Tibial artery (tissue), 4 donors: ENCODE measurements at regions not wholly inside any gene's neighbourhood (a gene's known extent, or its start where the extent isn't known, plus 50 kb on each side); places are given as distances from the start of the nearest gene placed in this dataset.

ENCODE experiments used
- DNase-seq, 2 donors: peaks; one replicate each; pipeline ENCODE4 v3.0.0-alpha.2; 2019
- H3K27ac ChIP-seq, 2 donors: fragments of 200-600 bp; sonication (generic) in 1 of 2; 1 replicate in 1 of 2; 2 replicates in 1 of 2; pipeline ENCODE4 v1.5.1; 2018 to 2019; ENCODE audit warnings: mild to moderate bottlenecking in 1 of 2
- H3K27me3 ChIP-seq, 2 donors: fragments of 200-600 bp; sonication (generic) in 1 of 2; one replicate each; pipeline versions ENCODE4 v1.5.1 to v1.6.0; 2016 to 2019
- H3K36me3 ChIP-seq, 3 donors: fragments of 200-600 bp; sonication (generic) in 2 of 3; one replicate each; pipeline ENCODE4 v1.5.1; 2016 to 2019; ENCODE audit warnings: mild to moderate bottlenecking in 2 of 3
- H3K4me1 ChIP-seq, 4 donors: fragments of 200-600 bp; sonication (generic) in 2 of 4; 1 replicate in 3 of 4; 2 replicates in 1 of 4; pipeline ENCODE4 v1.5.1; 2016 to 2019
- H3K4me3 ChIP-seq, 2 donors: fragments of 200-600 bp; sonication (generic) in 1 of 2; 1 replicate in 1 of 2; 2 replicates in 1 of 2; pipeline ENCODE4 v1.5.1; 2018 to 2019; ENCODE audit warnings: mild to moderate bottlenecking in 2 of 2
- H3K9me3 ChIP-seq, 3 donors: fragments of 200-600 bp; sonication (generic) in 1 of 3; one replicate each; pipeline ENCODE4 v1.5.1; 2016 to 2019
- intact Hi-C: fragments of 100-400 bp; cut with DNase I; formaldehyde crosslinking; loops from one replicate; pipeline ENCODE4 v1.15.0; 2023; ENCODE audit warnings: low total_unique reads
- TF ChIP-seq, protein P1 (sequence below), 2 experiments: fragments of 200-600 bp in 1 of 2; fragments of 450-650 bp in 1 of 2; IDR thresholded peaks; one replicate each; pipeline ENCODE4 v1.5.1; 2017 to 2019; ENCODE audit warnings: antibody characterized with exemption in 2 of 2, mild to moderate bottlenecking in 1 of 2, moderate library complexity in 1 of 2

DNA sequence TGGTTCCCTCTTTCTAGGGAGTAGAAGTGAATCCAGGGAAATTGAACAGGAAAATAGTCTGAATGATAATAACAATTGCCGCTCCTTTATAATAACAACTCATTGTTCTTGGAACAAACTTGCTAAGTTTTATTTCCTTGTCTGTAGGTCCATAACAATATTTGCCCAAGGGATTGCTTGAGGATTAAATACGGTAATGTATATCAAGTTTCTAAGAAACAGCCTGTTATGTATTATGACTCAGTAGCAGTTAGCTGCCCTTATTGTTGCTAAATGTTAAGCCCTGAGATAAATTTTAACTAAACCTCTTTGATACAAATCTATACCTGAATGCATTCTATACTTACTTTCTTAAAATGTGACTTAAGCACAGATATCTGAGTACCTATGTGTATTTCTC, 215.9 kb upstream of the AADAT start:
- TF ChIP-seq, protein P1, sequence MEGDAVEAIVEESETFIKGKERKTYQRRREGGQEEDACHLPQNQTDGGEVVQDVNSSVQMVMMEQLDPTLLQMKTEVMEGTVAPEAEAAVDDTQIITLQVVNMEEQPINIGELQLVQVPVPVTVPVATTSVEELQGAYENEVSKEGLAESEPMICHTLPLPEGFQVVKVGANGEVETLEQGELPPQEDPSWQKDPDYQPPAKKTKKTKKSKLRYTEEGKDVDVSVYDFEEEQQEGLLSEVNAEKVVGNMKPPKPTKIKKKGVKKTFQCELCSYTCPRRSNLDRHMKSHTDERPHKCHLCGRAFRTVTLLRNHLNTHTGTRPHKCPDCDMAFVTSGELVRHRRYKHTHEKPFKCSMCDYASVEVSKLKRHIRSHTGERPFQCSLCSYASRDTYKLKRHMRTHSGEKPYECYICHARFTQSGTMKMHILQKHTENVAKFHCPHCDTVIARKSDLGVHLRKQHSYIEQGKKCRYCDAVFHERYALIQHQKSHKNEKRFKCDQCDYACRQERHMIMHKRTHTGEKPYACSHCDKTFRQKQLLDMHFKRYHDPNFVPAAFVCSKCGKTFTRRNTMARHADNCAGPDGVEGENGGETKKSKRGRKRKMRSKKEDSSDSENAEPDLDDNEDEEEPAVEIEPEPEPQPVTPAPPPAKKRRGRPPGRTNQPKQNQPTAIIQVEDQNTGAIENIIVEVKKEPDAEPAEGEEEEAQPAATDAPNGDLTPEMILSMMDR (IDR thresholded peaks at IDR 0.05): no peak
- no peaks in the 10 kb centered on the region for H3K9me3 ChIP-seq
- no peaks in the 10 kb centered on the region for H3K27me3 ChIP-seq
- DNase-seq: no peak
- intact Hi-C loops: no loop called here
- no peak overlapping the region for H3K27ac ChIP-seq
- no peaks in the 10 kb centered on the region for H3K4me1 ChIP-seq
- H3K36me3 ChIP-seq: no peaks in the 10 kb centered on the region
- no peak overlapping the region for H3K4me3 ChIP-seq

DNA sequence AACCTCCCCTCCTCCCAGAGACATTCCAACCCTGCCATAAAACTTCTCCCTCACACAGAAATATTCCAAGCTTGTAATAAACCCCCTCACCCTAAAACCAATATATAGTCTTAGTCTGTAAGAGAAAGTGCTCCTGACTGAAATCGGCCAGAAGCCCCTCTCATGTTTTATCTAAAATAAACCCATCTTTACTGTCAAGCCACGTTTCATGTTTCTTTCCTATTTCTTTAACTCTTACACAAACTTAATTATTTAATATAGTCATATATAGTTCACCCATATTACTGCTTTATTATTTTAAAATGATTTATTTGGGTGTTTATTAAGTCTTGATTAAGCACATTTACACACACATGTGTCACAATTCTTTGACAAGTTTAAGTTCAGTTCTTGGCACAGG, 191.3 kb upstream of the AADAT start:
- Histone ChIP-seq H3K9me3 (peaks cover 0 to 10% (median 0%) of the 10 kb centered on the region in 3 donors), H3K36me3 (no peaks in the 10 kb centered on the region), H3K4me3 (no peak overlapping the region), H3K27me3 (no peaks in the 10 kb centered on the region), H3K27ac (no peak overlapping the region), H3K4me1 (no peaks in the 10 kb centered on the region)
- TF ChIP-seq, protein P1 (IDR thresholded peaks at IDR 0.05): no peak
- DNase-seq: no peak
- intact Hi-C loops: no loop called here

DNA sequence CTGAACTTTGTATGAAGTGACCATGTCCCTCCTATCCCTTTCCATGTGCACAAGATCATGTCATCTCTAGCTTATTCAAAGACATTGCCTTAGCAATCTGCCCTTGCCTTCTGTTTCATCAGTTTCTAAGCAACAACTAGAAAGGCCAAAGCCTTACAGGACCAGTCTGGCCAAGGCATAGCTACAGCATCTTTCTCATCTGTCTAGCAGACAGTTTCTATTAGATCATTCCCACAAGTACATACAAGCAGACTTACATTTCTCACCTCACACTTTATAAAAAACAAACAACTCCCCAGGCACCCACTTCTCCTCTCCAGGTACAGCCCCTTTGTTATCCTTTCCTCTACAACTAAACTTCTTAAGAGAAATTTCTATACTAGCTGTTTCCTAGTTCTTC, 188.7 kb upstream of the AADAT start:
- intact Hi-C loops: no loop called here
- H3K4me1 ChIP-seq: no peaks in the 10 kb centered on the region
- no peaks in the 10 kb centered on the region for H3K36me3 ChIP-seq
- H3K4me3 ChIP-seq: no peak overlapping the region
- H3K27ac ChIP-seq: no peak overlapping the region
- no peak for DNase-seq
- H3K27me3 ChIP-seq: no peaks in the 10 kb centered on the region
- peaks cover 0 to 10% (median 0%) of the 10 kb centered on the region in 3 donors for H3K9me3 ChIP-seq
- TF ChIP-seq, protein P1 (IDR thresholded peaks at IDR 0.05): no peak

DNA sequence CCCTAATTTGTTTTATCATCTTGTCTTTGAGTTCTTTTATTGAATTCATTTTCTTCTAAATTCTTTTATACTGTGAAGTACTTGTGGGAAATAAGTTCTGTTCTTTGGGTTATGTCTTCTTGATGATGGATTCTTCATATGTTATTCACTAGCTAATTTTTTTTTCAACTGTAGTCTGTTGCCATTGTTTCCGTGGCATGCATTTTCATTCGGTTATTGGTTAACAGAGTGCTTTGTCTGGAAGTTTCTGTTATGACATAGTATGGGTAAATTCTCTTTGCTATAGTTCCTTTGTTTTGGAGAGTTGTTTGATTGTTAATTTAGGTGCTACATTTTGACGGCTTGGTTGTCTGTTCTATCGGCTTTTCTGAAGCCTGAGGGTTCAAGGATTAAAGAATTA, 184.9 kb upstream of the AADAT start:
- Histone ChIP-seq H3K27ac (no peak overlapping the region), H3K36me3 (no peaks in the 10 kb centered on the region), H3K27me3 (no peaks in the 10 kb centered on the region), H3K4me1 (no peaks in the 10 kb centered on the region), H3K9me3 (no peaks in the 10 kb centered on the region), H3K4me3 (no peak overlapping the region)
- intact Hi-C loops: no loop called here
- no peak for DNase-seq
- TF ChIP-seq, protein P1 (IDR thresholded peaks at IDR 0.05): no peak

DNA sequence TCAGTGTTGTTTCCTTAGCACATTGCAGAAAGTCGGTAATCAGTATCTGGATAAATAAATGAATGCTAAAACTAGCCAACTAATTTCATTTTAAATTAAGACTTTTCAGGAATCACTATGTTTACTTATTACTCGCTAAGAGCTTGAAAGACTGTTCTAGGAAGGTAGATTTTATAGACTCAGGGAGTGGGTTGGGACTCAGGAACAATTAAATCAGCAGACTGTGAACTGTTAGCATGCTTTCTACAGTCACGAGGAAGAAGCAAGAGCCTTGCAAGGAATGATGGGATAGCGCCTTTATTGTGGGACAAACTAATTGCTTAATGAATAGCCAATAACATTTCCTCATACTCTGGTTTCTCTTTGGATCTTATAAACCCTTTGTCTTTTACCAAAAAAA, 183.2 kb upstream of the AADAT start:
- H3K4me3 ChIP-seq: no peak overlapping the region
- H3K9me3 ChIP-seq: no peaks in the 10 kb centered on the region
- no peaks in the 10 kb centered on the region for H3K36me3 ChIP-seq
- H3K4me1 ChIP-seq: no peaks in the 10 kb centered on the region
- no peak overlapping the region for H3K27ac ChIP-seq
- H3K27me3 ChIP-seq: no peaks in the 10 kb centered on the region
- intact Hi-C loops: no loop called here
- TF ChIP-seq, protein P1 (IDR thresholded peaks at IDR 0.05): no peak
- no peak for DNase-seq

DNA sequence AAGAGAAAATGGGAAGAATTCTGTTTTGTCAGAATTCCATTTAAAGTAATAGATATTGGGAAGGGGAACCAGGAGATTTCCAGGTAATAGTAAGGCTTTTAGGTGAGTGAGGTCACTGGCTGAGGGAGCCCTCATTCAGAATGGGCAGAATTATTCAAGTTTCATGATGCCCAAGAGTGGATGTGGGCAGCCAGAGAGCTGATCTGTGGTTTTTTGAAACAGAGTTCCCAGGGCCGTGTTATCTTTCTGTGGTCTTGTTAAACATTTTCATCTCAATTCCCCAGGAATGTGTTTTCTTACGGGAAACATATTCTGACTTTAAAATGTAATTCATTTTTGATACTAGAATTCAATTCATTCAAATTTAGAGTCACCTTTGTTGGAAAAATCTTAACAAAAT, 182.0 kb upstream of the AADAT start:
- no peak for DNase-seq
- Histone ChIP-seq H3K27me3 (no peaks in the 10 kb centered on the region), H3K4me1 (no peaks in the 10 kb centered on the region), H3K4me3 (no peak overlapping the region), H3K36me3 (no peaks in the 10 kb centered on the region), H3K27ac (no peak overlapping the region), H3K9me3 (no peaks in the 10 kb centered on the region)
- intact Hi-C loops: no loop called here
- TF ChIP-seq, protein P1 (IDR thresholded peaks at IDR 0.05): no peak
